ENCODE measurements at regions not wholly inside any gene's neighbourhood (a gene's known extent, or its start where the extent isn't known, plus 50 kb on each side); places are given as distances from the start of the nearest gene placed in this dataset.
A peak's percentile ranks its signal among the peaks of the same experiment; 100 is the strongest.

GRCh38 chr14:58783792-58784511 is 146.2 kb downstream of the DACT1 start:
- H3K4me1 Mint-ChIP-seq = peaks cover 19% of the 10 kb centered on the region
- TF ChIP-seq CTCF (conservative IDR thresholded peaks at IDR 0.05) = no peak
- H3K9me3 Mint-ChIP-seq = no peaks in the 10 kb centered on the region
- DNase-seq (ENCODE audit: low read depth, low spot score) = no peak
- H3K27ac Mint-ChIP-seq (ENCODE audit: unreplicated experiment) = no peak overlapping the region
- H3K36me3 Mint-ChIP-seq (ENCODE audit: low read depth) = no peaks in the 10 kb centered on the region
- no peaks in the 10 kb centered on the region for H3K27me3 Mint-ChIP-seq (ENCODE audit: low read depth)
- no peak overlapping the region for H3K4me3 Mint-ChIP-seq

GRCh38 chr14:58784931-58785330 is 147.2 kb downstream of the DACT1 start:
- Mint-ChIP-seq H3K27ac (ENCODE audit: unreplicated experiment) (no peak overlapping the region), H3K4me3 (no peak overlapping the region), H3K9me3 (no peaks in the 10 kb centered on the region), H3K36me3 (ENCODE audit: low read depth) (no peaks in the 10 kb centered on the region), H3K27me3 (ENCODE audit: low read depth) (no peaks in the 10 kb centered on the region), H3K4me1 (peaks cover 24% of the 10 kb centered on the region)
- no peak for TF ChIP-seq CTCF (conservative IDR thresholded peaks at IDR 0.05)
- no peak for DNase-seq (ENCODE audit: low read depth, low spot score)

- H3K27me3 Mint-ChIP-seq (ENCODE audit: low read depth) = no peaks in the 10 kb centered on the region
- no peaks in the 10 kb centered on the region for H3K36me3 Mint-ChIP-seq (ENCODE audit: low read depth)
- no peak overlapping the region for H3K27ac Mint-ChIP-seq (ENCODE audit: unreplicated experiment)
- no peak overlapping the region for H3K4me3 Mint-ChIP-seq
- no peak for TF ChIP-seq CTCF (conservative IDR thresholded peaks at IDR 0.05)
- H3K4me1 Mint-ChIP-seq = peaks cover 28% of the 10 kb centered on the region
- DNase-seq (ENCODE audit: low read depth, low spot score) = no peak
- no peaks in the 10 kb centered on the region for H3K9me3 Mint-ChIP-seq
These were observed 147.9 kb downstream of the DACT1 start for GRCh38 chr14:58785701-58786100.

GRCh38 chr14:58787592-58787991 is 149.8 kb downstream of the DACT1 start:
- peaks cover 33% of the 10 kb centered on the region for H3K4me1 Mint-ChIP-seq
- no peak overlapping the region for H3K27ac Mint-ChIP-seq (ENCODE audit: unreplicated experiment)
- no peak for DNase-seq (ENCODE audit: low read depth, low spot score)
- no peaks in the 10 kb centered on the region for H3K9me3 Mint-ChIP-seq
- H3K4me3 Mint-ChIP-seq = no peak overlapping the region
- no peak for TF ChIP-seq CTCF (conservative IDR thresholded peaks at IDR 0.05)
- no peaks in the 10 kb centered on the region for H3K36me3 Mint-ChIP-seq (ENCODE audit: low read depth)
- H3K27me3 Mint-ChIP-seq (ENCODE audit: low read depth) = no peaks in the 10 kb centered on the region

GRCh38 chr14:58788655-58789503 is 151.1 kb downstream of the DACT1 start:
- Mint-ChIP-seq H3K27ac (ENCODE audit: unreplicated experiment) (peak overlapping the region; percentile 68), H3K4me3 (peak overlapping the region; percentile 59), H3K4me1 (peaks cover 33% of the 10 kb centered on the region), H3K36me3 (ENCODE audit: low read depth) (no peaks in the 10 kb centered on the region), H3K27me3 (ENCODE audit: low read depth) (no peaks in the 10 kb centered on the region), H3K9me3 (no peaks in the 10 kb centered on the region)
- no peak for TF ChIP-seq CTCF (conservative IDR thresholded peaks at IDR 0.05)
- DNase-seq (ENCODE audit: low read depth, low spot score) = no peak

Data from neural crest cell (in vitro differentiated cells).